ENCODE measurements at regions not wholly inside any gene's neighbourhood (a gene's known extent, or its start where the extent isn't known, plus 50 kb on each side); places are given as distances from the start of the nearest gene placed in this dataset.

DNA sequence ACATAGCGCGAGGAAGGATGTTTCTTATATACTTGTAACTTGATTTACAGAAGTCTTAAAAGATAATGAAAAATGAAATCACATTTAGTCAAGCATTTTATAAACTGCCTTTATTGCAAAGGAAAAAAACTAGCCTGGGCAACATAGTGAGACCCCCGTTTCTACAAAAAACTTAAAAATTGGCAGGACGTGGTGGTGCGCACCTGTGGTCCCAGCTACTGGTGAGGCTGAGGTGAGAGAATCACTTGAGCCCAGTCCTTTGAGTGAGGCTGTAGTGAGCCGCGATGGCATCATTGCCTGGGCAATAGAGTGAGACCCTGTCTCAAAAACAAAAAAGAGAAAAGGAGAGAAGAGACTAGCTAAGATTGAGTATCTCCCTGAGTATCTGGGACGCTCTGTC, 145.2 kb upstream of the CIBAR2 start:
- DNase-seq (ENCODE audit: low spot score), result no peak
- Mint-ChIP-seq H3K4me3 (ENCODE audit: unreplicated experiment) (no peak overlapping the region), H3K4me1 (ENCODE audit: low read depth) (no peaks in the 10 kb centered on the region), H3K27me3 (ENCODE audit: low read depth) (peaks cover 8% of the 10 kb centered on the region), H3K36me3 (ENCODE audit: low read depth) (no peaks in the 10 kb centered on the region), H3K9me3 (ENCODE audit: low read depth) (no peaks in the 10 kb centered on the region), H3K27ac (ENCODE audit: unreplicated experiment) (no peak overlapping the region)
- TF ChIP-seq, protein P1, sequence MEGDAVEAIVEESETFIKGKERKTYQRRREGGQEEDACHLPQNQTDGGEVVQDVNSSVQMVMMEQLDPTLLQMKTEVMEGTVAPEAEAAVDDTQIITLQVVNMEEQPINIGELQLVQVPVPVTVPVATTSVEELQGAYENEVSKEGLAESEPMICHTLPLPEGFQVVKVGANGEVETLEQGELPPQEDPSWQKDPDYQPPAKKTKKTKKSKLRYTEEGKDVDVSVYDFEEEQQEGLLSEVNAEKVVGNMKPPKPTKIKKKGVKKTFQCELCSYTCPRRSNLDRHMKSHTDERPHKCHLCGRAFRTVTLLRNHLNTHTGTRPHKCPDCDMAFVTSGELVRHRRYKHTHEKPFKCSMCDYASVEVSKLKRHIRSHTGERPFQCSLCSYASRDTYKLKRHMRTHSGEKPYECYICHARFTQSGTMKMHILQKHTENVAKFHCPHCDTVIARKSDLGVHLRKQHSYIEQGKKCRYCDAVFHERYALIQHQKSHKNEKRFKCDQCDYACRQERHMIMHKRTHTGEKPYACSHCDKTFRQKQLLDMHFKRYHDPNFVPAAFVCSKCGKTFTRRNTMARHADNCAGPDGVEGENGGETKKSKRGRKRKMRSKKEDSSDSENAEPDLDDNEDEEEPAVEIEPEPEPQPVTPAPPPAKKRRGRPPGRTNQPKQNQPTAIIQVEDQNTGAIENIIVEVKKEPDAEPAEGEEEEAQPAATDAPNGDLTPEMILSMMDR (IDR thresholded peaks at IDR 0.05), result no peak

DNA sequence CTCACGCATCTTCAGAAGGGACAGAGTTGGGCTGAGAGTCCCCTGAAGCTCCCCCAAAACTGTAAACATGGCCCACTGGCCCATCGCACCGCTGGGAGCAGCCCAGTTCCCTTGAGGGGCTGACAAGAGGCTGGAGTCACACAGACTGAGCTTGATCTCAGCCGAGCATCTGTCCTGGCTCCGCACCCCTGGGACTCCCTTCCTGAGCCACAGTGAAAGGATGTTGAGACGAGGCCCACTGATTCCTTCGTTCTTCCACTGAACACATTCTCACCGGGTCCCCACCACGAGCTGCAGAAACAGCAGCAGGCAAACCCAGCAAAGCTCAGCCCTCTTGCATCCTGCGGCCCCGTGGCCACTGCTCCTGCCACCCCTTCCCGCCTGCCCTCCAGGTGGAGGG, 145.9 kb upstream of the CIBAR2 start:
- TF ChIP-seq, protein P1 (IDR thresholded peaks at IDR 0.05), result no peak
- H3K36me3 Mint-ChIP-seq (ENCODE audit: low read depth), result no peaks in the 10 kb centered on the region
- no peak overlapping the region for H3K4me3 Mint-ChIP-seq (ENCODE audit: unreplicated experiment)
- no peaks in the 10 kb centered on the region for H3K4me1 Mint-ChIP-seq (ENCODE audit: low read depth)
- H3K27ac Mint-ChIP-seq (ENCODE audit: unreplicated experiment), result no peak overlapping the region
- no peaks in the 10 kb centered on the region for H3K9me3 Mint-ChIP-seq (ENCODE audit: low read depth)
- H3K27me3 Mint-ChIP-seq (ENCODE audit: low read depth), result peaks cover 8% of the 10 kb centered on the region
- DNase-seq (ENCODE audit: low spot score), result no peak

DNA sequence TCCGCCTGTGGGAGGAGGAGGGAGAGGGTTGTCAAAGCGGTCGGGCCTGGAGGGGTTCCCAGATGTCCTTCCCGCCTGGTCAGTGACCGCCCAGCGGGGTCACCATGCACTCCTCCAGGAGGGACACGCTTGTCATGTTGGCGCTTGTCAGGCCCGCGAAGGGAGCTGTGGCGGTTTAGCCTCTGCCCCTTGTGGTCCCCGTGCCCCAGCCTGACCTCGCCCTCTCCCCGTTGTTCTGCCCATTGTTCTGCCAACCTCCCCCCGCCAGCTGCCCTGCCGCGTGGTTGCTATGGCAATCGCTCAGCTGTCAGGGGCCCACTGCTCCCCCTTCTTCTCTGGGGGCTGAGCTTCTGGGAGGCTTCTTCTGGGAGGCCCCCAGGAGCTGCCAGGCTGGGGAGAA, 146.4 kb upstream of the CIBAR2 start:
- TF ChIP-seq, protein P1 (IDR thresholded peaks at IDR 0.05), result no peak
- Mint-ChIP-seq H3K9me3 (ENCODE audit: low read depth) (no peaks in the 10 kb centered on the region), H3K4me1 (ENCODE audit: low read depth) (no peaks in the 10 kb centered on the region), H3K36me3 (ENCODE audit: low read depth) (no peaks in the 10 kb centered on the region), H3K27me3 (ENCODE audit: low read depth) (peaks cover 8% of the 10 kb centered on the region), H3K27ac (ENCODE audit: unreplicated experiment) (no peak overlapping the region), H3K4me3 (ENCODE audit: unreplicated experiment) (no peak overlapping the region)
- DNase-seq (ENCODE audit: low spot score), result no peak

DNA sequence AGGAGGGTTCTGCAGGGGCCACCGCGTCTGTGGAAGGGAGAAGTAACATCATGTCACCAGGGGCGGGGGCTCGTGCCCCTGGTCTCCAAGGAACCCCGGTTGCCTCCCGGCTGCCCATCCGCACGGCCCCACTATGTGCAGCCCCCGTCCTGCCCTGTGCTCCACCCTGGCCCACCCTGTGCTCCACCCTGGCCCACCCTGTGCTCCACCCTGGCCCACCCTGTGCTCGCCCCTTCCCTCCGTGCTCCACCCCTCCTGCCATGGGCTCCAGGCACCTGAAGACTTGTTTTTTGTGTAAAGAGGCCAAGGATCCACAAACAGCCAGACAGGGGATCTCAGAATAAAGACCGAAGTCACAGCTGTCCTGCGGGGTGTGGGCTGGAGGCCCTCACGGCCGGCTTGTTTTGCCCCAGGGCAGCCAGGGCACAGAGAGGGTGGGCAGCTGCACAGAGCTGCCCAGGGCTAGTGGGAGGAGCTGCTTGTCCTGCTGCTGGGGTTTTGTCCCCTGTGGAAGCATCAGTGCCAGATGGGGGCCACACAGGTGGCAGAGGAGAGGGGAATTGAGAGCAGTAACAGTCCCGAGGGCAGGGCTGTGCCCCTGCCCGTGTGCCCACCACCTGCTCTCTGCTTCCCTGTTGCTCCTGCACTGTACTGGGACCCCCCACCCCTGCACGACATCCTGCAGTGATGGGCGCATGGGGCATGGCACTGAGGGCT, 147.0 kb upstream of the CIBAR2 start:
- Mint-ChIP-seq H3K9me3 (ENCODE audit: low read depth) (no peaks in the 10 kb centered on the region), H3K27me3 (ENCODE audit: low read depth) (peaks cover 8% of the 10 kb centered on the region)
- DNase-seq (ENCODE audit: low spot score), result no peak

DNA sequence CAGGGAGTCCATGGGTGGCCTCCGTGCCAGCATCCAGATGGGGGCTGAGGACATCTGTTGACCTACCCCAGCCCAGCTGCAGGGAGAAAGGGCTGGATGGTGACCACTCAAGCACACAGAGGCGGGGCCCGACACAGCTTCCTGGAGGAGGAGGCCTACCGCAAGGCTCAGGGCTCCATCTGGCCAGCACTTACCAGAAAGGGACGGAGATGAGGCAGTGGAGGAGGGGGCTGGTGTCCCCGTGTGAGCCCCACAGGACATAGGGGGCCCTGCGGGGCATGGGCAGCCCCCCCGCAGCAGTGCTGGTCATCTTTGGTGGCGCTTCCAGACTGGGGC, 147.5 kb upstream of the CIBAR2 start:
- Mint-ChIP-seq H3K9me3 (ENCODE audit: low read depth) (no peaks in the 10 kb centered on the region), H3K36me3 (ENCODE audit: low read depth) (no peaks in the 10 kb centered on the region), H3K4me3 (ENCODE audit: unreplicated experiment) (no peak overlapping the region), H3K4me1 (ENCODE audit: low read depth) (no peaks in the 10 kb centered on the region), H3K27ac (ENCODE audit: unreplicated experiment) (no peak overlapping the region), H3K27me3 (ENCODE audit: low read depth) (peaks cover 8% of the 10 kb centered on the region)
- TF ChIP-seq, protein P1 (IDR thresholded peaks at IDR 0.05), result no peak
- no peak for DNase-seq (ENCODE audit: low spot score)

More for the DNA sequence above, 147.0 kb upstream of the CIBAR2 start:
- Mint-ChIP-seq H3K4me3 (ENCODE audit: unreplicated experiment) (no peak overlapping the region), H3K36me3 (ENCODE audit: low read depth) (no peaks in the 10 kb centered on the region), H3K4me1 (ENCODE audit: low read depth) (no peaks in the 10 kb centered on the region), H3K27ac (ENCODE audit: unreplicated experiment) (no peak overlapping the region)
- TF ChIP-seq, protein P1 (IDR thresholded peaks at IDR 0.05), result no peak

Data from chondrocyte (in vitro differentiated cells).